Thoracic aorta (tissue), 2 donors: ENCODE measurements at regions not wholly inside any gene's neighbourhood (a gene's known extent, or its start where the extent isn't known, plus 50 kb on each side); places are given as distances from the start of the nearest gene placed in this dataset.
"Not testable (repeated sequence)": the region's sequence is repeated elsewhere in the genome, so short reads cannot be mapped to it uniquely, and the experiment has no call there.

Experiments used
- ATAC-seq: fragments of 150-250 bp; one replicate; pipeline ENCODE4 v1.8.0; 2017; ENCODE audit warnings: low read depth; ENCODE audit not compliant: insufficient number of reproducible peaks, low FRiP score
- DNase-seq: peaks from one replicate; pipeline ENCODE4 v3.0.0-alpha.2; 2020; ENCODE audit warnings: low spot score
- H3K27ac ChIP-seq, 2 donors: fragments of 200-600 bp; sonication (generic); 1 replicate in 1 of 2; 2 replicates in 1 of 2; pipeline ENCODE4 v1.5.1; 2016; ENCODE audit warnings: mild to moderate bottlenecking in 2 of 2, moderate library complexity in 2 of 2
- H3K27me3 ChIP-seq: fragments of 200-600 bp; sonication (generic); replicated peaks from 2 replicates; pipeline ENCODE4 v1.6.0; 2016; ENCODE audit warnings: mild to moderate bottlenecking; ENCODE audit not compliant: insufficient read depth
- H3K36me3 ChIP-seq: fragments of 200-600 bp; sonication (generic); one replicate; pipeline ENCODE4 v1.5.1; 2016
- H3K4me1 ChIP-seq, 2 donors: fragments of 200-600 bp; sonication (generic); 1 replicate in 1 of 2; 2 replicates in 1 of 2; pipeline versions ENCODE4 v1.5.1 to v1.6.0; 2016; ENCODE audit warnings: low read depth in 2 of 2, mild to moderate bottlenecking in 1 of 2; ENCODE audit not compliant: control insufficient read depth in 1 of 2
- H3K4me3 ChIP-seq: fragments of 200-600 bp; sonication (generic); 2 replicates; pipeline ENCODE4 v1.5.1; 2016; ENCODE audit warnings: mild to moderate bottlenecking
- H3K9me3 ChIP-seq: fragments of 200-600 bp; sonication (generic); 2 replicates; pipeline ENCODE4 v1.5.1; 2016
- CTCF ChIP-seq: fragments of 200-600 bp; sonication (generic); IDR thresholded peaks from one replicate; pipeline ENCODE4 v1.5.1; 2019; ENCODE audit warnings: antibody characterized with exemption

GRCh38 chr14:65840118-65840751 is 427.7 kb downstream of the FUT8 start:
- no peaks in the 10 kb centered on the region for H3K36me3 ChIP-seq
- DNase-seq (no peak), ATAC-seq (no peak)
- no peaks in the 10 kb centered on the region for H3K4me1 ChIP-seq
- H3K9me3 ChIP-seq, result no peaks in the 10 kb centered on the region
- TF ChIP-seq CTCF, result no peak
- no peak overlapping the region for H3K27ac ChIP-seq
- H3K4me3 ChIP-seq, result no peak overlapping the region
- H3K27me3 ChIP-seq, result no peaks in the 10 kb centered on the region

GRCh38 chr14:65840786-65841185 is 428.3 kb downstream of the FUT8 start:
- H3K36me3 ChIP-seq, result no peaks in the 10 kb centered on the region
- no peak for TF ChIP-seq CTCF
- ATAC-seq, result no peak
- H3K9me3 ChIP-seq, result no peaks in the 10 kb centered on the region
- DNase-seq, result no peak
- H3K27me3 ChIP-seq, result no peaks in the 10 kb centered on the region
- H3K27ac ChIP-seq, result no peak overlapping the region
- no peak overlapping the region for H3K4me3 ChIP-seq
- H3K4me1 ChIP-seq, result no peaks in the 10 kb centered on the region

GRCh38 chr14:65846196-65846868 is 433.8 kb downstream of the FUT8 start:
- no peak overlapping the region for H3K4me3 ChIP-seq
- ATAC-seq, result no peak
- H3K4me1 ChIP-seq, result no peaks in the 10 kb centered on the region
- H3K27me3 ChIP-seq, result no peaks in the 10 kb centered on the region
- no peaks in the 10 kb centered on the region for H3K9me3 ChIP-seq
- no peaks in the 10 kb centered on the region for H3K36me3 ChIP-seq
- no peak overlapping the region for H3K27ac ChIP-seq
- DNase-seq, result no peak
- TF ChIP-seq CTCF, result no peak

- no peak for ATAC-seq
- no peaks in the 10 kb centered on the region for H3K9me3 ChIP-seq
- no peak for DNase-seq
Measured at GRCh38 chr14:65847075-65847847, 434.7 kb downstream of the FUT8 start.

GRCh38 chr14:65847931-65848330 is 435.4 kb downstream of the FUT8 start:
- not testable (repeated sequence) for ATAC-seq, H3K9me3 ChIP-seq, DNase-seq, H3K36me3 ChIP-seq, H3K27ac ChIP-seq, H3K4me1 ChIP-seq, H3K27me3 ChIP-seq, H3K4me3 ChIP-seq

More at GRCh38 chr14:65847075-65847847, 434.7 kb downstream of the FUT8 start:
- Histone ChIP-seq H3K27ac (no peak overlapping the region), H3K36me3 (no peaks in the 10 kb centered on the region), H3K27me3 (no peaks in the 10 kb centered on the region), H3K4me3 (no peak overlapping the region), H3K4me1 (no peaks in the 10 kb centered on the region)
- no peak for TF ChIP-seq CTCF
